Liver (tissue), 8 donors: ENCODE measurements at regions not wholly inside any gene's neighbourhood (a gene's known extent, or its start where the extent isn't known, plus 50 kb on each side); places are given as distances from the start of the nearest gene placed in this dataset.

Experiments used
- DNase-seq: peaks from one replicate; pipeline ENCODE4 v3.0.0-alpha.2; 2017; ENCODE audit warnings: low spot score
- H3K27ac ChIP-seq, 2 donors: one replicate each; pipeline ENCODE4 v1.7.0; 2013; ENCODE audit warnings: inconsistent platforms in 2 of 2, low read length in 2 of 2, control low read depth in 1 of 2, low read depth in 1 of 2, mild to moderate bottlenecking in 1 of 2
- H3K27me3 ChIP-seq, 4 donors: one replicate each; pipeline versions ENCODE4 v1.6.1 to v1.7.0; 2013; ENCODE audit warnings: low read length in 3 of 4, inconsistent platforms in 1 of 4, mild to moderate bottlenecking in 1 of 4, moderate library complexity in 1 of 4; ENCODE audit not compliant: control insufficient read depth in 4 of 4, insufficient read depth in 4 of 4
- H3K36me3 ChIP-seq, 4 donors: one replicate each; pipeline versions ENCODE4 v1.6.1 to v1.7.0; 2013; ENCODE audit warnings: low read length in 3 of 4, mild to moderate bottlenecking in 3 of 4, low read depth in 1 of 4, moderate library complexity in 1 of 4; ENCODE audit not compliant: control insufficient read depth in 4 of 4, insufficient read depth in 3 of 4
- H3K4me1 ChIP-seq, 4 donors: one replicate each; pipeline versions ENCODE4 v1.6.1 to v1.7.0; 2013; ENCODE audit warnings: low read length in 3 of 4, mild to moderate bottlenecking in 3 of 4, moderate library complexity in 1 of 4; ENCODE audit not compliant: control insufficient read depth in 4 of 4, insufficient read depth in 4 of 4
- H3K4me3 ChIP-seq, 3 donors: one replicate each; pipeline versions ENCODE4 v1.6.1 to v1.7.0; 2013; ENCODE audit warnings: low read length in 3 of 3, control low read depth in 1 of 3, low read depth in 1 of 3, mild to moderate bottlenecking in 1 of 3
- H3K9ac ChIP-seq, 2 donors: one replicate each; pipeline ENCODE4 v1.7.0; 2013; ENCODE audit warnings: low read length in 2 of 2, mild to moderate bottlenecking in 2 of 2, moderate library complexity in 2 of 2, control low read depth in 1 of 2, low read depth in 1 of 2
- H3K9me3 ChIP-seq, 4 donors: one replicate each; pipeline versions ENCODE4 v1.6.1 to v1.7.0; 2013; ENCODE audit warnings: low read length in 3 of 4; ENCODE audit not compliant: control insufficient read depth in 4 of 4
- FOXA2 ChIP-seq: IDR thresholded peaks from 2 replicates; pipeline ENCODE4 v1.6.1; 2016; ENCODE audit warnings: antibody characterized with exemption
- HNF4A ChIP-seq, 2 donors: conservative IDR thresholded peaks; 2 replicates each; pipeline ENCODE4 v1.6.1; 2016; ENCODE audit warnings: antibody characterized with exemption in 2 of 2, mild to moderate bottlenecking in 2 of 2
- JUND ChIP-seq, 2 donors: IDR thresholded peaks; 2 replicates each; pipeline ENCODE4 v1.6.1; 2016; ENCODE audit warnings: antibody characterized with exemption in 2 of 2
- RAD21 ChIP-seq, 2 donors: IDR thresholded peaks; 2 replicates each; pipeline ENCODE4 v1.6.1; 2016; ENCODE audit warnings: antibody characterized with exemption in 2 of 2, mild to moderate bottlenecking in 2 of 2
- RXRA ChIP-seq, 2 donors: IDR thresholded peaks; 2 replicates each; pipeline ENCODE4 v1.6.1; 2017 to 2018; ENCODE audit warnings: antibody characterized with exemption in 2 of 2, mild to moderate bottlenecking in 1 of 2
- SP1 ChIP-seq: IDR thresholded peaks from 2 replicates; pipeline ENCODE4 v1.6.1; 2018; ENCODE audit warnings: antibody characterized with exemption, mild to moderate bottlenecking
- YY1 ChIP-seq: IDR thresholded peaks from 2 replicates; pipeline ENCODE4 v1.6.1; 2016; ENCODE audit warnings: antibody characterized with exemption, mild to moderate bottlenecking
- WGBS: extraction: QIAGEN DNeasy Blood & Tissue Kit; methylation state at CpG from one replicate; pipeline ENCODE4 v1.1.7; 2013; 5-methylcytosine and 5-hydroxymethylcytosine counted together
- TF ChIP-seq, protein P1 (sequence below): IDR thresholded peaks from 2 replicates; pipeline ENCODE4 v1.6.1; 2016; ENCODE audit warnings: antibody characterized with exemption
- TF ChIP-seq, protein P2 (sequence below): fragments of 150-350 bp; IDR thresholded peaks from 2 replicates; pipeline ENCODE4 v1.5.1; 2017; ENCODE audit warnings: improper control_type of control experiment, low read depth, low read length; ENCODE audit not compliant: missing input control
- TF ChIP-seq, protein P3 (sequence below): IDR thresholded peaks from 2 replicates; pipeline ENCODE4 v1.6.1; 2016; ENCODE audit warnings: antibody characterized with exemption
- donor health status: healthy.
- donor health status: healthy.
- donor health status: healthy.
- donor health status: healthy.
- donor health status: healthy.

DNA sequence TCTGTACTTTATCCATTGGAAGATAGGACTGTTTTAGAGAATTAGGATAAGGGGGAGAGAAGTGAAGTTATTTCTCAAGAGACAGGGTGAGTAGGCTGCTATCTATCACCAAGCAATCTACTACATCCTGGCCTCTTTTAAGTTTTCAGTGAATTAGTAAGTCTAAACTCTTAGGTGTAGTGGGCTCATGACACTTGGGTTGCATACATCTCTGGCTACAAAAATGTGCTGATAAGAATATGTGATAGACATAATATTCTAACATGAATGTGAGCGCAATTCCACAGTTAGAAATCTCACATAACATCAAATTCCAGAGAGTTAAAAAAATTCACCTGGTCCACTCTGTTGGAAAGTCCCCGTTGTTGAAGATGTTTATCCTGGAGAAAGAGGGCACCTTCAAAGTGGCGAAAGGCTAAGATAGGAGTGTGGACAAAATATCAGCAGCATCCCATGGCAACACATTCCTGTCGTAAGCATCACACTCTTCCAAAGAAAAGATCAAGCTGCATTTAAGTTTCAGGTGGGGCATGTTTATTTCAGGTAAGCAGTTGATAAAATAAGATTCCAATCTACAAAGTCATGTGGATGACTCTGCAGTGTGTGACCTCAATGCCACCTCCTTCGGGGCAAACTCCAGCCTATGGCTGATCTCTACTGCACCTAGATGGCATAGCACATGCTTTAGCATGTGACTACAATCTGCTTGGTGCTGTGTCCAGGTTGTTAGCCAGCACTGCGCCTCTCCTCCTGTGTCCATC, 111.7 kb upstream of the NEDD9 start:
- Histone ChIP-seq H3K9ac (no peak overlapping the region), H3K27me3 (no peaks in the 10 kb centered on the region), H3K4me1 (no peaks in the 10 kb centered on the region), H3K36me3 (no peaks in the 10 kb centered on the region), H3K27ac (no peak overlapping the region), H3K4me3 (no peak overlapping the region), H3K9me3 (no peaks in the 10 kb centered on the region)
- 81% methylated on average over 6 of the region's 6 CpGs for WGBS
- DNase-seq: no peak
- TF ChIP-seq, protein P1, sequence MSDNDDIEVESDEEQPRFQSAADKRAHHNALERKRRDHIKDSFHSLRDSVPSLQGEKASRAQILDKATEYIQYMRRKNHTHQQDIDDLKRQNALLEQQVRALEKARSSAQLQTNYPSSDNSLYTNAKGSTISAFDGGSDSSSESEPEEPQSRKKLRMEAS: no peak
- TF ChIP-seq RAD21 (IDR thresholded peaks at IDR 0.05): no peak
- TF ChIP-seq RXRA (IDR thresholded peaks at IDR 0.05): peak; percentile 41 to 44
- peak; percentile 22 to 26 for TF ChIP-seq HNF4A (conservative IDR thresholded peaks at IDR 0.05)
- no peak for TF ChIP-seq FOXA2
- TF ChIP-seq, protein P2, sequence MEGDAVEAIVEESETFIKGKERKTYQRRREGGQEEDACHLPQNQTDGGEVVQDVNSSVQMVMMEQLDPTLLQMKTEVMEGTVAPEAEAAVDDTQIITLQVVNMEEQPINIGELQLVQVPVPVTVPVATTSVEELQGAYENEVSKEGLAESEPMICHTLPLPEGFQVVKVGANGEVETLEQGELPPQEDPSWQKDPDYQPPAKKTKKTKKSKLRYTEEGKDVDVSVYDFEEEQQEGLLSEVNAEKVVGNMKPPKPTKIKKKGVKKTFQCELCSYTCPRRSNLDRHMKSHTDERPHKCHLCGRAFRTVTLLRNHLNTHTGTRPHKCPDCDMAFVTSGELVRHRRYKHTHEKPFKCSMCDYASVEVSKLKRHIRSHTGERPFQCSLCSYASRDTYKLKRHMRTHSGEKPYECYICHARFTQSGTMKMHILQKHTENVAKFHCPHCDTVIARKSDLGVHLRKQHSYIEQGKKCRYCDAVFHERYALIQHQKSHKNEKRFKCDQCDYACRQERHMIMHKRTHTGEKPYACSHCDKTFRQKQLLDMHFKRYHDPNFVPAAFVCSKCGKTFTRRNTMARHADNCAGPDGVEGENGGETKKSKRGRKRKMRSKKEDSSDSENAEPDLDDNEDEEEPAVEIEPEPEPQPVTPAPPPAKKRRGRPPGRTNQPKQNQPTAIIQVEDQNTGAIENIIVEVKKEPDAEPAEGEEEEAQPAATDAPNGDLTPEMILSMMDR: no peak

DNA sequence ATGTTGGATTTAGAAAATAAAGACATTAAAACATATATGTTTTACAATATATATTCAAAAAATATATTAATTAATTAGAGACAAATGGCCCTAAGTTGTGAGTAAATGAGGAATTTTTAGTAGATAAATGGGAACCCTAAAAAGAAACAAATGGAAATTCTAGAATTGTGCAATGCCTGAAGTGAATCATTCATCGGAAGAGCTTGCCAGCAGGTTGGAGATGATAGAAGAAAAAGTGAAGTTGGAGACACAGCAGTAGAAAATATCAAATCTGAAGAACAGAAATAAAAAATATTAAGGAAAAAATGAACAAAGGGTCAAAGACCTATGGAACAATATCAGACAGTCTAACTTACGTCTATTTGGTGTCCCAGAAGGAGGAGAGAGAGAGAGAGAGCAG, 109.4 kb upstream of the NEDD9 start:
- Histone ChIP-seq H3K4me3 (no peak overlapping the region), H3K27me3 (no peaks in the 10 kb centered on the region), H3K36me3 (no peaks in the 10 kb centered on the region), H3K9me3 (no peaks in the 10 kb centered on the region), H3K4me1 (no peaks in the 10 kb centered on the region), H3K27ac (no peak overlapping the region), H3K9ac (no peak overlapping the region)
- TF ChIP-seq JUND (IDR thresholded peaks at IDR 0.05) (peak; percentile 53 to 60), RXRA (IDR thresholded peaks at IDR 0.05) (no peak), FOXA2 (no peak), YY1 (peak; percentile 26), HNF4A (conservative IDR thresholded peaks at IDR 0.05) (no peak), RAD21 (IDR thresholded peaks at IDR 0.05) (peak; percentile 18 to 30)
- TF ChIP-seq, protein P3, sequence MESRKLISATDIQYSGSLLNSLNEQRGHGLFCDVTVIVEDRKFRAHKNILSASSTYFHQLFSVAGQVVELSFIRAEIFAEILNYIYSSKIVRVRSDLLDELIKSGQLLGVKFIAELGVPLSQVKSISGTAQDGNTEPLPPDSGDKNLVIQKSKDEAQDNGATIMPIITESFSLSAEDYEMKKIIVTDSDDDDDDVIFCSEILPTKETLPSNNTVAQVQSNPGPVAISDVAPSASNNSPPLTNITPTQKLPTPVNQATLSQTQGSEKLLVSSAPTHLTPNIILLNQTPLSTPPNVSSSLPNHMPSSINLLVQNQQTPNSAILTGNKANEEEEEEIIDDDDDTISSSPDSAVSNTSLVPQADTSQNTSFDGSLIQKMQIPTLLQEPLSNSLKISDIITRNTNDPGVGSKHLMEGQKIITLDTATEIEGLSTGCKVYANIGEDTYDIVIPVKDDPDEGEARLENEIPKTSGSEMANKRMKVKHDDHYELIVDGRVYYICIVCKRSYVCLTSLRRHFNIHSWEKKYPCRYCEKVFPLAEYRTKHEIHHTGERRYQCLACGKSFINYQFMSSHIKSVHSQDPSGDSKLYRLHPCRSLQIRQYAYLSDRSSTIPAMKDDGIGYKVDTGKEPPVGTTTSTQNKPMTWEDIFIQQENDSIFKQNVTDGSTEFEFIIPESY: no peak
- TF ChIP-seq, protein P1: no peak
- TF ChIP-seq, protein P2: no peak
- WGBS: 57% methylated on average over 2 of the region's 2 CpGs
- no peak for DNase-seq

DNA sequence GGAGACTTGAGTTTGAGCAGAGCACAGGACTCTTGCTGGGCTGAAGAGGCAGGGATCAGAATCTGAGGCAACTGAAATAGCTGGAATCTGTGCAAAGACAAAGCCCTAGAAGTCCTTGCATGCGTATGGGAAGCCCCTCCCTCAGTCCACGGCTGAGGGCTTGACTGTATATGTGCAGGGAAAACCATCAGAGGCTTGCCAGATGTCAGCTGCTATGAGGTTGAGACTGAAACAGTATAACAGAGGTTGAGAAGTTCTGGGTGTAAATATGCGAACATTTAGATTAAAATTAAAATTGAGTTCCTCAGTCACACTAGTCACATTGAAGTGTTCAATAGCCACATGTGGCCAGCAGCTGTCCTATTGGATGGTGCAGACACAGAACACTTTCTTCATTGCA, 108.8 kb upstream of the NEDD9 start:
- H3K4me3 ChIP-seq: no peak overlapping the region
- WGBS: 96% methylated on average over 3 of the region's 3 CpGs
- H3K27me3 ChIP-seq: no peaks in the 10 kb centered on the region
- H3K36me3 ChIP-seq: no peaks in the 10 kb centered on the region
- H3K27ac ChIP-seq: no peak overlapping the region
- no peak overlapping the region for H3K9ac ChIP-seq
- no peak for DNase-seq
- no peaks in the 10 kb centered on the region for H3K4me1 ChIP-seq
- no peak for TF ChIP-seq RXRA (IDR thresholded peaks at IDR 0.05)
- TF ChIP-seq, protein P1: no peak
- no peak for TF ChIP-seq FOXA2
- TF ChIP-seq SP1: no peak
- no peak for TF ChIP-seq RAD21 (IDR thresholded peaks at IDR 0.05)
- no peaks in the 10 kb centered on the region for H3K9me3 ChIP-seq
